ENCODE measurements at regions not wholly inside any gene's neighbourhood (a gene's known extent, or its start where the extent isn't known, plus 50 kb on each side); places are given as distances from the start of the nearest gene placed in this dataset.

- H3K36me3 ChIP-seq (replicated peaks in 1 of 2; ENCODE audit: control insufficient read depth in 1 of 2, insufficient read depth in 2 of 2, low read length in 2 of 2), result no peaks in the 10 kb centered on the region
- peak in 2 of 3 donors; percentile 53 for DNase-seq
- Mint-ChIP-seq H3K36me3 (peaks cover 3 to 13% of the 10 kb centered on the region in 2 donors), H3K27ac (peak overlapping the region; percentile 7 to 90 (median 70)), H3K9me3 (peaks cover 42 to 85% (median 77%) of the 10 kb centered on the region in 7 donors), H3K27me3 (ENCODE audit: low read depth in 3 of 3) (peaks cover 0 to 18% (median 7%) of the 10 kb centered on the region in 3 donors), H3K4me1 (no peaks in the 10 kb centered on the region), H3K4me3 (no peak overlapping the region)
- H3K79me2 ChIP-seq (ENCODE audit: insufficient read depth, low read length), result no peaks in the 10 kb centered on the region
- TF ChIP-seq CTCF (IDR thresholded peaks at IDR 0.05), result no peak
- H3K27ac ChIP-seq (ENCODE audit: low read depth in 1 of 2, low read length in 2 of 2), result peak overlapping the region; percentile 72 to 83
- peak overlapping the region in 1 of 3 experiments; percentile 44 for H3K4me3 ChIP-seq (replicated peaks in 1 of 3; ENCODE audit: low read depth in 2 of 3, low read length in 3 of 3)
- H3K9me3 ChIP-seq (replicated peaks in 1 of 2; ENCODE audit: control insufficient read depth in 1 of 2, insufficient read depth in 1 of 2, low read length in 2 of 2), result peaks cover 71 to 84% of the 10 kb centered on the region in 2 donors
- H3K4me2 ChIP-seq (replicated peaks; ENCODE audit: extremely low read depth, low read length, poor library complexity, severe bottlenecking), result no peak overlapping the region
- no peak overlapping the region for H3K9ac ChIP-seq (ENCODE audit: insufficient read depth, low read length, poor library complexity, severe bottlenecking)
- H4K20me1 ChIP-seq (ENCODE audit: insufficient read depth, low read length), result no peaks in the 10 kb centered on the region
- no peak overlapping the region for H2AFZ ChIP-seq (ENCODE audit: insufficient read depth, low read depth, low read length, poor library complexity, severe bottlenecking)
- H3K27me3 ChIP-seq (ENCODE audit: control insufficient read depth in 2 of 2, insufficient read depth in 2 of 2, low read length in 2 of 2), result no peaks in the 10 kb centered on the region
- intact Hi-C loops (cut with micrococcal nuclease), result no loop called here
- WGBS (ENCODE audit: insufficient coverage), result 74% methylated on average over 11 of the region's 15 CpGs
- no peaks in the 10 kb centered on the region for H3K4me1 ChIP-seq (ENCODE audit: control insufficient read depth in 1 of 2, insufficient read depth in 2 of 2, low read length in 2 of 2)
These were observed 70.4 kb upstream of the TWIST2 start for GRCh38 chr2:238777369-238778067.

- Histone ChIP-seq H2AFZ (ENCODE audit: insufficient read depth, low read depth, low read length, poor library complexity, severe bottlenecking) (peak overlapping the region; percentile 1), H3K9ac (ENCODE audit: insufficient read depth, low read length, poor library complexity, severe bottlenecking) (no peak overlapping the region), H3K4me1 (ENCODE audit: control insufficient read depth in 1 of 2, insufficient read depth in 2 of 2, low read length in 2 of 2) (no peaks in the 10 kb centered on the region), H3K27me3 (ENCODE audit: control insufficient read depth in 2 of 2, insufficient read depth in 2 of 2, low read length in 2 of 2) (no peaks in the 10 kb centered on the region), H4K20me1 (ENCODE audit: insufficient read depth, low read length) (no peaks in the 10 kb centered on the region), H3K4me3 (replicated peaks in 1 of 3; ENCODE audit: low read depth in 2 of 3, low read length in 3 of 3) (no peak overlapping the region), H3K9me3 (replicated peaks in 1 of 2; ENCODE audit: control insufficient read depth in 1 of 2, insufficient read depth in 1 of 2, low read length in 2 of 2) (peaks cover 4 to 14% of the 10 kb centered on the region in 2 donors), H3K27ac (ENCODE audit: low read depth in 1 of 2, low read length in 2 of 2) (no peak overlapping the region), H3K79me2 (ENCODE audit: insufficient read depth, low read length) (no peaks in the 10 kb centered on the region), H3K4me2 (replicated peaks; ENCODE audit: extremely low read depth, low read length, poor library complexity, severe bottlenecking) (no peak overlapping the region), H3K36me3 (replicated peaks in 1 of 2; ENCODE audit: control insufficient read depth in 1 of 2, insufficient read depth in 2 of 2, low read length in 2 of 2) (no peaks in the 10 kb centered on the region)
- H3K4me1 Mint-ChIP-seq, result peaks cover 6% of the 10 kb centered on the region
- H3K36me3 Mint-ChIP-seq, result no peaks in the 10 kb centered on the region
- peaks cover 9 to 25% (median 18%) of the 10 kb centered on the region in 7 donors for H3K9me3 Mint-ChIP-seq
- H3K4me3 Mint-ChIP-seq, result no peak overlapping the region
- intact Hi-C loops (cut with micrococcal nuclease), result loop anchor here (5.0 to 10.0 kb wide), 2 partner anchors 63 to 430 kb away; no protein-coding TSS in a partner anchor
- no peak overlapping the region for H3K27ac Mint-ChIP-seq
- WGBS (ENCODE audit: insufficient coverage), result 27% methylated on average over 11 of the region's 17 CpGs
- peak; percentile 12 to 47 (median 21) for DNase-seq
- TF ChIP-seq CTCF (IDR thresholded peaks at IDR 0.05), result peak; percentile 88
- peaks cover 0 to 7% (median 1%) of the 10 kb centered on the region in 3 donors for H3K27me3 Mint-ChIP-seq (ENCODE audit: low read depth in 3 of 3)
These were observed 63.0 kb upstream of the TWIST2 start for GRCh38 chr2:238784671-238785527.

Measured in CD14-positive monocyte (primary cell).